NCI-H2196 treated with DMSO at 0.1 percent for 48 hours (cell line): ENCODE measurements at regions not wholly inside any gene's neighbourhood (a gene's known extent, or its start where the extent isn't known, plus 50 kb on each side); places are given as distances from the start of the nearest gene placed in this dataset.

Experiments
- DNase-seq: peaks from one replicate; lab custom pipeline; 2025; ENCODE audit not compliant: unreplicated experiment; lab: John Stamatoyannopoulos, UW

- no peak for DNase-seq
Measured at GRCh38 chr17:6218333-6218732, 148.2 kb downstream of the WSCD1 start.

GRCh38 chr17:6215071-6216035, 145.2 kb downstream of the WSCD1 start:
- no peak for DNase-seq

GRCh38 chr17:6213859-6214258, 143.7 kb downstream of the WSCD1 start:
- no peak for DNase-seq

DNA sequence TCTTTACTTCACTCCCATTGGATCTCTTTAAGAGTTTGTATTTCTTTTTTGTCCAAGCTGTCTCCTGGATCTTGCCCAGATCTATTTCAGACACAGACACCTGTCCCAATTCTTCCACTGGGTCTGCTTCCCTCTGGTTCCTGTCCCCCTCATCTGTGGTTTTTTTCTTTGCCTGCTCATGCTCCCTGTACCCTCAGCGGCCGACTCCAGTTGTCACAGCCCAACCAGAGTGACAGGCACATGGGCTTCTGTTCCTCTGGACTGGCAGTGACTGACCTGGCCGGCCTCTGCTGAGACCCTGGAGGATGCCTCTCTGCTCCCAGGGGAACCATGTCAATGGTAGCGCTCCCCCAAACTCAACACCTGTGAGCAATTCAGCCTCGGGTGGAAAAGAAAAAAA, 142.6 kb downstream of the WSCD1 start:
- no peak for DNase-seq

DNA sequence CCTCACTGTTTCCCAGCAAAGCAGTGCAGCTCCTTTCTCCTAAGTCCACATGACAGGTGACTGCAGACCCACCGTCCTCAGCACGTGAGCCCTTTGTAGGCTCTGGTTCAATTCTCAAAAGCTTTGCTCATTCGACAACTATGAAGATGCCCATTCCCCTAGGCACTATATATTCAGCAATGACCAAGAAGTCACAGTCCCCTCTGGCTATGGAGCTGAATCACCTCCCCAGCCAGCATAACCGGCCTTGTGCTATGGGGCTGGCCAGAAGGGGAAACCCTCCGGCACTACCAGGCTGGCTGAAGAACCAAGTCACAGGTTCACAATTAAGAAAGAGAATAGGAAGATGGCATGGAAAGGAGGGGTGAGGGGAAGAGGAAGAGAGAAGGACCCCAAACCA, 139.7 kb downstream of the WSCD1 start:
- no peak for DNase-seq

DNA sequence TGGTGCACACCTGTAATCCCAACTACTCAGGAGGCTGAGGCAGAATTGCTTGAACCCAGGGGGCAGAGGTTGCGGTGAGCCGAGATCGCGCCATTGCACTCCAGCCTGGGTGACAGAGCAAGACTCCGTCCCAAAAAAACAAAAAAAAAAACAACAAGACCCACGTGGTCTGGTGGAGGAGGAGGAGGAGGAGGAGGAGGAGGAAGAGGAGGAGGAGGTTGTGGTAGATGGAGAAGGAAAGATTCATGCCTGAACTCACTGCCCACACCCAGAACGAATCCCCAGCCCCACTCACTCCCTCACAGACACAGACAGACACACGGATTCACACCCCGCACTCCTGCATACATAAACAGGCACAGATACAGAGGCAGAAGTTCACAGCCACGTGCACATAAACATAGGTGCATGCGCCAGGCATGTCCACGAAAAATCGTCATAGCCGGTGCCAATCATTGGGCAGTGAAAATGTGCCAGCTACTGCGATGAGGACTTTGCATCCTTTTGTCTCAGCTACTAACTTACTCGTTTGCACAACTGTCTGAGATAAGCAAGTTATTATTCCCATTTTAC, 138.5 kb downstream of the WSCD1 start:
- no peak for DNase-seq

- DNase-seq: no peak
Measured at GRCh38 chr17:6205525-6205924, 135.3 kb downstream of the WSCD1 start.

DNA sequence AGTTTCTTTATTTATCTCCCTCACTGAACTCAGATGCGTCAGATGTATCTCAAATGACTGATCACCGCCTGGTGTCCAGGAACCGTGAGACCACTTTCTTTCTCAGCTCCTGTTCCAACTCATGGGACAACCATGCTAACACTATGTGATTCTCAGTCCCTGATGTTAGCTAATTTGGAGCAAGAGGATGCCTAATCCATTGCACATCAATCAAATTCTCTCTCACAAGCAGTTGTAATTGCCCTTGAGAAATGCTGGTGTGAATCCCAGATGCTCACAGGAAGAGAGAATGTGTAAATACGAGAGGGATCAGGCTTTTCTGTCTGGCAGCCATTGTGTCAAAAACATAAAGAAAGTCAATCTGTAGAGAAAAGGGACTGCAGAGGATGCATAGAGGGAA, 134.9 kb downstream of the WSCD1 start:
- no peak for DNase-seq

GRCh38 chr17:6204203-6204722, 134.1 kb downstream of the WSCD1 start:
- DNase-seq: no peak

- no peak for DNase-seq
Measured at GRCh38 chr17:6196355-6196754, 126.2 kb downstream of the WSCD1 start.

GRCh38 chr17:6195123-6195522, 124.9 kb downstream of the WSCD1 start:
- no peak for DNase-seq

- no peak for DNase-seq
Measured at GRCh38 chr17:6191405-6192324, 121.5 kb downstream of the WSCD1 start.

DNA sequence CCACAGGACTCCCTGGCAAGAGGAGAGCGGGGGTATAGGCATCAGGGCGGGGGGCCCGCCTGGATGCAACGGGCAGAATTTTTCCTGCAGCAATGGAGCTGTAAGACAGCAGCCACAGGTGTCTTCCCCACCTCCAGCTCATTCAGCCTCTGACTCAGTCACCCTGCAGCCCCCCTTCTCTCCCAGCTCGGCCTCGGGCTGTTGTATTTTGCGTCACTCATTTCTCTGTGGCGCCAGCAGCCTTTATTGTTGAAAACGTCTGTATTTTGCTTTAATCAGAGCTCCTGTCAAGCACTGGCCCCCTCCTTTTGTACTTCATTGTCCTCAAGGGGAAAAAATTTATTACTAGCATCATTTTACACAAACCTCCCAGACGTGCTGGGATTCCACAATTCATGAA, 117.7 kb downstream of the WSCD1 start:
- DNase-seq: no peak

DNA sequence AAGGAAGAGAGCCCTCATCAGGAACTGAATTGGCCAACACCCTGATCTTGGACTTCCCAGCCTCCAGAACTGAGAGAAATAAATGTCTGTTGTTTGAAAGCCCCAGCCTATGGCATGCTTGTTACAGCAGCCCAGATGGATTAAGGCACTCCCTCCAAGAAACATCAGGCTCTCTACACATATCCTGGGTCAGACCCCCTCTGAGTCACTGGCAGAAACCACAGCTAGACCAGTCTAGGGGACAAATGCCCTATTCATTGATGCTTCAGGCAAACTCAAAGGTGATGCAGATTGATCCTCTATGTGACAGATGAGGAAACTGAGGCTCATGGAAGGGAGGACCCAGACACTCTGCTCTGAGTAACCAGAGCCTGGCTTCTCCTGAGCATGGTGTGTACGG, 116.8 kb downstream of the WSCD1 start:
- DNase-seq: no peak

DNA sequence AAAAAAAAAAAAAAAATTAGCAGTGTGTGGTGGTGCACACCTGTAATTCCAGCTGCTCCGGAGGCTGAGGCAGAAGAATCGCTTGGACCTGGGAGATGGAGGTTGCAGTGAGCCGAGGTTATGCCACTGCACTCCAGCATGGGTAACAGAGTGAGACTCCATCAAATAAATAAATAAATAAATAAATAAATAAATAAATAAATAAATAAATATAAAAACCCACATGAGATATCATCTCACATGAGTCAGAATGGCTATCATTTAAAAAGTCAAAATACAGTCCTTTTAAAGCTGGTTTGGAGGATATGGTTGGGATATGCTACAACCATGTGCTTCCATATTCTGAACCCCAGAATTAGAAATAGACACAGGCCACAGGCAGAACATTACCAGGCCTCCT, 114.3 kb downstream of the WSCD1 start:
- DNase-seq: no peak

GRCh38 chr17:6179017-6179416, 108.8 kb downstream of the WSCD1 start:
- DNase-seq: no peak

- DNase-seq: no peak
Measured at GRCh38 chr17:6177941-6178694, 107.9 kb downstream of the WSCD1 start.
